ENCODE measurements at regions not wholly inside any gene's neighbourhood (a gene's known extent, or its start where the extent isn't known, plus 50 kb on each side); places are given as distances from the start of the nearest gene placed in this dataset.

GRCh38 chr15:69887009-69887408 lies 210.7 kb downstream of the TLE3 start:
- no peak for DNase-seq (ENCODE audit: low read depth, low spot score)

- DNase-seq (ENCODE audit: low read depth, low spot score), result no peak
These were observed 210.2 kb downstream of the TLE3 start for GRCh38 chr15:69887553-69887952.

GRCh38 chr15:69888406-69888805 lies 209.3 kb downstream of the TLE3 start:
- no peak for DNase-seq (ENCODE audit: low read depth, low spot score)

- no peak for DNase-seq (ENCODE audit: low read depth, low spot score)
These were observed 206.6 kb downstream of the TLE3 start for GRCh38 chr15:69891070-69891536.

- no peak for DNase-seq (ENCODE audit: low read depth, low spot score)
These were observed 206.1 kb downstream of the TLE3 start for GRCh38 chr15:69891606-69892005.

- no peak for DNase-seq (ENCODE audit: low read depth, low spot score)
These were observed 205.4 kb downstream of the TLE3 start for GRCh38 chr15:69892351-69892750.

- DNase-seq (ENCODE audit: low read depth, low spot score), result no peak
These were observed 204.6 kb downstream of the TLE3 start for GRCh38 chr15:69893086-69893485.

- no peak for DNase-seq (ENCODE audit: low read depth, low spot score)
These were observed 203.9 kb downstream of the TLE3 start for GRCh38 chr15:69893863-69894262.

DNA sequence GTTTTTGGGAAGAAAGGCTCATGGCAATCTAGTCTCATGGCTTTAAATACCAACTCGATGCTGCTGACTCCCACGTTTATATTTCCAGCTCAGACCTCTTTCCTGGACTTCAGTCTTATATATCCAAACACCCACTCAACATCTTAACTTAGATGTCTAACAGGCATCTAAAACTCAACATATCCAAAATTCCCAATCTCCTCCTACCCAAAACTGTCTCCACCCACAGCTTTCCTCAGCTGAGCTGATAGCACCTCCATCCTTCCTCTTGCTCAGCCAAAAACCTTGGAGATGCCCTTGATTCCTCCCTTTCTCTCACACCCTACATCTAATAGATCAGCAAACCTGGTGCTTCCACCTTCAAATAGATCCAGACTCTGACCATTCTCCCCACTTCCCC lies 202.5 kb downstream of the TLE3 start:
- DNase-seq (ENCODE audit: low read depth, low spot score), result no peak

DNA sequence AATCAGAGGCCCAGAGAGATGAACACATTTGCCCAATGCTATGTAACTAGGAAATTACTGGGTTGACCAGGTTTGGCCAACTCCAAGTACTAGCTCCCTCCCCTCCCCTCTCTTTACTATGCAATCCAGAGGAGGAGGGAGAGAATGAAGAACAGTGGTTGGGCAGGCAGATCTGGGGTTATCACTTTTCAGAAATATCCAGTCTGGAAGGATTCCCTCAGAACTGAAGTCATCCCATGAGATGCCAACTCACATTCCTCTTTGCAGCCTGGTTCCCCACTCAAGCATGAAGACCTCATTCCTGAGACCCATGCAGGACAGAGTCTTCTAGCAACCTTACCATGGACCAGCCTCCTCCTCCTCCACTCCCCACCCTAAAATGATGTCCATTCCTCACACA lies 201.1 kb downstream of the TLE3 start:
- DNase-seq (ENCODE audit: low read depth, low spot score), result no peak

DNA sequence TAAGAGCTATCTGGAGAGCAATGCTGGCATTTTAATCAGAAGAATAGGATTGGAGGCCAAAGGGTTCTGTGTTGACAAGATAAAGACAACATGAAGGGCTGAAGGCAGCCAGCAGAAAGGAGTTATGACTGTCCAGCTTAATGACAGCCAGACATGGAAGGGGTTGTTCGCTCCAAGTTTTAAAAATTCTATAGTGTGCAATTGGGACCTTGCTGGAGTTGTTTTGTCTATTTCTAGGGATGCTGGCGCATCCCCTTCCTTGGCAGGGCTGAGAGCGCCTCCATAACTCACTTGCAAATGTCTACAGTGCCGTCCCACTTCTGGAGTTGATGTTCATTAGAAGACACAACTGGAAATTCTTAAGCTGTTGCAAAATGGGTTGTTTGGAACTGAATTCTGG lies 200.7 kb downstream of the TLE3 start:
- no peak for DNase-seq (ENCODE audit: low read depth, low spot score)

DNA sequence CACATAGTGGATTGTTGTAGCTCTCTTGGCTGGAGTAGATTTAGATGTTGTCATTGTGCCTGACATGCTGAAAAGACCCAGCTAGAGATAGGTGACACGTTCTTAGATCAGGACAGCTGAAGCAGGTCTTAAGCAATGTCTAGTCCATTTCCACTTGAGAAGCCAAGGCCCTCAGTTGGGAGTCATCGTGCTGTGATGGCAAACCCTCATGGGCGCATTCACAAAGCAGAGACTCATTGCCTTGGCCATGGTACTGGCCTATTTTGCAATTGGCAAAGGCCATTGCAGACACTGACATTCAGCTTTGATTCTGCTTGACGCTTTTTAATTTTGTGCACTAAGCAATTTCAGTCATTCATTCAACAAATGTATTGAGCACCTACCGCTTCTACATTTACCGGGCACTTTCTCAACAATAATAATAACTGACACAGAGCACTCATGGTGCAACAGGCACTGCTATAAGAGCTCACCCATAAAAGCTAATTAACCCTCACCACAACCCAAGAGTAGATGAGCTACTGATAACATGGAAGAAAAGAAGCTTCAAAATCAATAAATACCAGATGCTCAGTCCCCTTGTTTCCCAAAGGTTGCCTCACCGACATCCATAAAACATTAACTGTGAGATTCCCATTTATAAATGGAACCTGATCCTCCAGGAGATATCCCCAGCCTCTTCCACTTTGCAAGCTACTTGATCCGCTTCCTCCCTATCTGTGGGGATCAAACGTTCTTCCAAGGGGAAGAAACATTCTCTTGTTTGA lies 200.1 kb downstream of the TLE3 start:
- DNase-seq (ENCODE audit: low read depth, low spot score), result no peak

DNA sequence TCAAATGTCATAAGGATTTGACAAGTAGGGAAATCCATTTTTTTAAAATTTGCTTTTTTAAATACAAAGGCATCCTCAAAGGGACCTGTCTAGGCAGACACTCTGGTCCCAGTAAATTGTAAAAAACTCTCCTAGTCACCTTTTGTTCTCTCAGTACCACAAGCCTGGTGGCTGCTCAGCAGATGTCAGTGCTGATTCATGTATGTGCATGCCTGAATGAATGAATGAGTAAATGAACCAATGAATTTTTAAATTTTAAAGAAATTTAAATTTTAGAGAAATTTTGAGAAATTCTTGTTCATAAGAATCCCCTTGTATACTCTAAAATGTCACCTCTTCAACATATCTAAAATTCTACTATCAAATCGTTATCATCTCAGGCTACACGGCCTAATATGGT lies 199.5 kb downstream of the TLE3 start:
- no peak for DNase-seq (ENCODE audit: low read depth, low spot score)

GRCh38 chr15:69902414-69903062 lies 195.2 kb downstream of the TLE3 start:
- DNase-seq (ENCODE audit: low read depth, low spot score), result no peak

- no peak for DNase-seq (ENCODE audit: low read depth, low spot score)
These were observed 193.9 kb downstream of the TLE3 start for GRCh38 chr15:69903470-69904469.

DNA sequence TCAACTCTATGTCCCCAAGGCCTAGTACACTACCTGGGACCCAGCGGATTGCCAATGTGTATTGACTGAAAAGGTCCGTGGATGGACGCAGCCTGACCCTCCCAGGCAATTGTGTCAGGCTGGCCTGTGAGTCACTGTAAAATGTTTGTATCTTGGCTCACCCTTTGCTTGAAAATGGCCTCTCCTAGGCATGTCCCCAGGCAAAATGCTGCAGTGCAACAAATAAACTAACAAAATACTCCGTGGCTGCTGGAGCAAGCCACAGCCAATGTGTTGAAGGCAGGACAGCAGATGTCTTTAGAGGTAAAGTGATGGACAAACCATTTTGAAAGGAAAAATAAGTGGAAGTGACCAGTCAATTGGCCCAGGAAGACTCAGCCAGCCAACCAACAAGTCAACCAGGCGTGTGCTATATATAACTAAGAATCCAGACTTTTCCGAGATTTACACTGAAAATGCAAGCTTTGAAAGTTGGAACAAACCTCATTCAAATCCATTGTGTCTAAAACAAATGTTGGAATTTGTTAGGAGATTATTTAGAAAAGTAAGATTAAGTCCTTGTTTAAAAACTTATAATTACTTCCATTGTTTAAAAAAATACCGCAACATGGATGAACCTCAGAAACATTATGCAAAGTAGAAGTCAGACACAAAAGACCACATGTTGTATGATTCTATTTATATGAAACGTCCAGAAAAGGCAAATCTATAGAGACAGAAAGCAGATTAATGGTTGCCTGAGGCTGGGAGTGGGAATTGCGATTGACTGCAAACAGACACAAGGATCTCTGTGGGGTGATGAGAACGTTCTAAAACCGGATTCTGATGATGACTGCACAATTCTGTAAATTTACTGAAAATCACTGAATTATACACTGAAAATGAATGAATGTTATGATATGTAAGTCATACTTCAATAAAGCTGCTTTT lies 191.2 kb downstream of the TLE3 start:
- DNase-seq (ENCODE audit: low read depth, low spot score), result no peak

GRCh38 chr15:69908060-69908459 lies 189.7 kb downstream of the TLE3 start:
- no peak for DNase-seq (ENCODE audit: low read depth, low spot score)

- no peak for DNase-seq (ENCODE audit: low read depth, low spot score)
These were observed 188.9 kb downstream of the TLE3 start for GRCh38 chr15:69908590-69909420.

- DNase-seq (ENCODE audit: low read depth, low spot score), result no peak
These were observed 187.8 kb downstream of the TLE3 start for GRCh38 chr15:69909719-69910444.

Measured in activated naive CD8-positive, alpha-beta T cell treated with anti-CD3 and anti-CD28 coated beads, Interleukin-2, amount 50 U/mL, for 16 hours (primary cell).